ENCODE measurements at regions not wholly inside any gene's neighbourhood (a gene's known extent, or its start where the extent isn't known, plus 50 kb on each side); places are given as distances from the start of the nearest gene placed in this dataset.

GRCh38 chr7:1341361-1342089, 108.9 kb downstream of the UNCX start:
- DNase-seq (peak in 2 of 3 donors; percentile 15 to 43), ATAC-seq (peak in 1 of 4 donors; percentile 8)
- no peaks in the 10 kb centered on the region for H3K9me3 ChIP-seq
- no peaks in the 10 kb centered on the region for H3K27me3 ChIP-seq
- no CpG with 5 or more reads among the region's 20 CpGs for WGBS (ENCODE audit: insufficient coverage, low coverage, low lambda C conversion rate, missing lambda C conversion rate)
- no peaks in the 10 kb centered on the region for H3K4me1 ChIP-seq
- TF ChIP-seq, protein P1, sequence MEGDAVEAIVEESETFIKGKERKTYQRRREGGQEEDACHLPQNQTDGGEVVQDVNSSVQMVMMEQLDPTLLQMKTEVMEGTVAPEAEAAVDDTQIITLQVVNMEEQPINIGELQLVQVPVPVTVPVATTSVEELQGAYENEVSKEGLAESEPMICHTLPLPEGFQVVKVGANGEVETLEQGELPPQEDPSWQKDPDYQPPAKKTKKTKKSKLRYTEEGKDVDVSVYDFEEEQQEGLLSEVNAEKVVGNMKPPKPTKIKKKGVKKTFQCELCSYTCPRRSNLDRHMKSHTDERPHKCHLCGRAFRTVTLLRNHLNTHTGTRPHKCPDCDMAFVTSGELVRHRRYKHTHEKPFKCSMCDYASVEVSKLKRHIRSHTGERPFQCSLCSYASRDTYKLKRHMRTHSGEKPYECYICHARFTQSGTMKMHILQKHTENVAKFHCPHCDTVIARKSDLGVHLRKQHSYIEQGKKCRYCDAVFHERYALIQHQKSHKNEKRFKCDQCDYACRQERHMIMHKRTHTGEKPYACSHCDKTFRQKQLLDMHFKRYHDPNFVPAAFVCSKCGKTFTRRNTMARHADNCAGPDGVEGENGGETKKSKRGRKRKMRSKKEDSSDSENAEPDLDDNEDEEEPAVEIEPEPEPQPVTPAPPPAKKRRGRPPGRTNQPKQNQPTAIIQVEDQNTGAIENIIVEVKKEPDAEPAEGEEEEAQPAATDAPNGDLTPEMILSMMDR (IDR thresholded peaks at IDR 0.05): no peak
- no peak for TF ChIP-seq POLR2A (IDR thresholded peaks at IDR 0.05)
- no peak overlapping the region for H3K4me3 ChIP-seq
- intact Hi-C loops (cut with DNase I): no loop called here
- no peak overlapping the region for H3K27ac ChIP-seq
- H3K36me3 ChIP-seq: no peaks in the 10 kb centered on the region

DNA sequence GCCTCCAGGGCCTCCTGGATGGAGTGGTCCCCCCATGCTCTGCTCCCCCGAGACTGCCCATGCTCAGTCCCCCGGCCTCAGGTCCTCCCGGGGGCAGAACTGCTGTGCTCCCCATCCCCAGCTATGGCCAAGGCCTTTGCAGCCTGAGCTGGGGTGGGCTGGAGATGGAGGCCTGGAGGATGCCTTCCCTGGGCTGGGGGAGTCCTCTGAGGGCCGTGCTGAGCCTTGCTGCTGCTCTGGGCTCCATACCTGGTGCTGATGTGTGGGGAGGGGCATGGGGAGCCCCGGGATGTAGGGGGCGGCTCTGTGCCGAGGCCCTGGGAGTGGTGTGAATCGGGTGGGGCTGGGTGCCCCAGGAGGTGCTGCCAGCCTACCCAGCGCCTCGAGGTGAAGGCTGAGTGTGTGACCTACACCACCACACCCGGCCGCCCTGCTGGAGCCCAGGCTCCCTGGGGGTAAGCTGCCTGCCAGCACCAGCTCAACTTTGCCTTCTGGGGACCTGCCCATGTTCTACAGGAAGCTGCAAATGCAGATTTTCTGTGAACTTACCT, 109.5 kb downstream of the UNCX start:
- no peaks in the 10 kb centered on the region for H3K36me3 ChIP-seq
- intact Hi-C loops (cut with DNase I): no loop called here
- TF ChIP-seq, protein P1 (IDR thresholded peaks at IDR 0.05): no peak
- no peak for TF ChIP-seq POLR2A (IDR thresholded peaks at IDR 0.05)
- no peaks in the 10 kb centered on the region for H3K9me3 ChIP-seq
- H3K27ac ChIP-seq: no peak overlapping the region
- no CpG with 5 or more reads among the region's 12 CpGs for WGBS (ENCODE audit: insufficient coverage, low coverage, low lambda C conversion rate, missing lambda C conversion rate)
- ATAC-seq (peak in 1 of 4 donors; percentile 6), DNase-seq (peak in 1 of 3 donors; percentile 54)
- no peaks in the 10 kb centered on the region for H3K4me1 ChIP-seq
- H3K27me3 ChIP-seq: no peaks in the 10 kb centered on the region
- H3K4me3 ChIP-seq: no peak overlapping the region

DNA sequence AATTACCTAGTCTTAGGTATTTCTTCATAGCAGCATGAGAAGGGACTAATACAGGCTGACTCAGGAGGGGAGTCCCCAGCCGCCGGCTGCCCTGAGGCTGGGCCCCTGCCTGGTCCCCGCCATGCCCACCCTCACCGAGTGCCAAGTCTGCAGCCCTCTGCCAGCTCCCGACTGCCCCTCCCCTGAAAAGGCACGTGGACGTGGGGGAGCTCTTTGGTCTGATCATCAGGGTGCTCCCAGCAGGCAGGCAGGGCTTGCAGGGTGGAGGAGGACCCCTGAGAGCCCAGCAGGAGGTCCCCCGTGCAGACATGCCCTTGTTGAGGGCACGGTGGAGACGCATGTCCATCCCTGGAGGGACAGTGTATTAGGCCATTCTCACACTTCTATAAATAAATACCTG, 110.9 kb downstream of the UNCX start:
- intact Hi-C loops (cut with DNase I): no loop called here
- Histone ChIP-seq H3K4me3 (no peak overlapping the region), H3K9me3 (no peaks in the 10 kb centered on the region), H3K36me3 (no peaks in the 10 kb centered on the region), H3K27me3 (no peaks in the 10 kb centered on the region), H3K4me1 (no peaks in the 10 kb centered on the region), H3K27ac (no peak overlapping the region)
- 17% methylated on average over 1 of the region's 10 CpGs for WGBS (ENCODE audit: insufficient coverage, low coverage, low lambda C conversion rate, missing lambda C conversion rate)
- ATAC-seq (no peak), DNase-seq (peak in 1 of 3 donors; percentile 34)
- TF ChIP-seq POLR2A (IDR thresholded peaks at IDR 0.05): no peak

DNA sequence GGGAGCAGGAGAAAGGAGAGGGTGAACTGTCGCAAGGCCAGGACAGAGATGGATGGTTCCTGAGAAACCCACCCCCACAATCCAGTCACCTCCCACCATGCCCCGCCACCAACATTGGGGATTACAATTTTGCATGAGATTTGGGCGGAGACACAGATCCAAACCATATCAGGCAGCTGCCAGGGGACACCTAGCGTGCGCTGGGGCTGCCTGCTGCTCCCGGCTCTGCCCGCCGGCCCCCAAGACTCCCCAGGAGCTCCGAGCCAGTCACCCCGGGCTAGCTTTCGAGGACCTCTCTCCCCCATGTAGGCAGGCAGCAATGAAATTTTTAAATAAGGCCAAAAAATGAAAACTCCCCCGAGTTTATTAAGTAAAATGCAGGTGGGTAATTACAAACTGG, 111.7 kb downstream of the UNCX start:
- H3K9me3 ChIP-seq: no peaks in the 10 kb centered on the region
- no peak for TF ChIP-seq POLR2A (IDR thresholded peaks at IDR 0.05)
- TF ChIP-seq, protein P1 (IDR thresholded peaks at IDR 0.05): no peak
- H3K4me1 ChIP-seq: no peaks in the 10 kb centered on the region
- H3K27ac ChIP-seq: no peak overlapping the region
- no peak overlapping the region for H3K4me3 ChIP-seq
- DNase-seq: peak in 1 of 3 donors; percentile 24
- H3K36me3 ChIP-seq: no peaks in the 10 kb centered on the region
- H3K27me3 ChIP-seq: no peaks in the 10 kb centered on the region
- intact Hi-C loops (cut with DNase I): no loop called here
- WGBS (ENCODE audit: insufficient coverage, low coverage, low lambda C conversion rate, missing lambda C conversion rate): 65% methylated on average over 5 of the region's 12 CpGs
- no peak for ATAC-seq

DNA sequence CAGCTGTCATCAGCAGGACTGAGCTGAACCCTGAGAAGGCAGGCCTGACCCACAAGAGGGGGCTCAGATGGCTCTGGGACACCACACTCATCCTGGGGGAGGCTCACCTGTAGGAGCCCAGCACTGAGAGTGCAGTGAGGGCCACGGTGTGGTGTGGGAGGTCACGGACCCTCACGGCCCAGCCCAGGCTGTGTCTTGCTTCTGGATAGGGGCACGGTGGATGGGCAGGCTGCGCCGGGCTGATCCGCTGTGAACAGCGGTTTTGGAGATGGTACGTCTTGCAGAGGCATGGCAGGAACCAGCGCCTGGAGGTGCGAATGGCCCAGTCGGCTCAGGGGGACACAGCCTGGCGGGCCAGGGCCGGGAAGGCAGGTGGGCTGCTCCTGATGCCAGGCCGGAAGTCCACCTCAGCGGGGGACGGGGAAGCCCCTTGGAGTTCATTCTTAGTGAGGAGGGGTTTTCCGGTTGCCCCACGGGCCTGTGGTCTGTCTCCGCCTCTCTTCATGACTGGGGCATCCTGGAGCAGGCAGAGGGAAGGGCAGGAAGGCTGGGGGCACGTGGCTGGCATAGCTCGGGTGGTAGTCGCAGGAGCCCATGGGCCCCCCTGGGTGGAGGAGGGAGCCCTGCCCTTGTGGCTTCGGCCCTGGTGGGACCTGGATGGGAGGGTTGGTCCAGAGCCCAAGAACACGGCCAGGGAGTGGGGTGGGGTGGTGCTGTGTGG, 112.5 kb downstream of the UNCX start:
- no peak for TF ChIP-seq POLR2A (IDR thresholded peaks at IDR 0.05)
- TF ChIP-seq, protein P1 (IDR thresholded peaks at IDR 0.05): no peak
- Histone ChIP-seq H3K4me1 (no peaks in the 10 kb centered on the region), H3K4me3 (no peak overlapping the region), H3K36me3 (no peaks in the 10 kb centered on the region), H3K27ac (no peak overlapping the region), H3K9me3 (no peaks in the 10 kb centered on the region), H3K27me3 (no peaks in the 10 kb centered on the region)
- peak in 1 of 3 donors; percentile 41 for DNase-seq
- ATAC-seq: no peak
- intact Hi-C loops (cut with DNase I): no loop called here
- WGBS (ENCODE audit: insufficient coverage, low coverage, low lambda C conversion rate, missing lambda C conversion rate): 80% methylated on average over 1 of the region's 25 CpGs

Measured in right lobe of liver (tissue), 6 donors.